ENCODE measurements at regions not wholly inside any gene's neighbourhood (a gene's known extent, or its start where the extent isn't known, plus 50 kb on each side); places are given as distances from the start of the nearest gene placed in this dataset.
"Not testable (repeated sequence)": the region's sequence is repeated elsewhere in the genome, so short reads cannot be mapped to it uniquely, and the experiment has no call there.

DNA sequence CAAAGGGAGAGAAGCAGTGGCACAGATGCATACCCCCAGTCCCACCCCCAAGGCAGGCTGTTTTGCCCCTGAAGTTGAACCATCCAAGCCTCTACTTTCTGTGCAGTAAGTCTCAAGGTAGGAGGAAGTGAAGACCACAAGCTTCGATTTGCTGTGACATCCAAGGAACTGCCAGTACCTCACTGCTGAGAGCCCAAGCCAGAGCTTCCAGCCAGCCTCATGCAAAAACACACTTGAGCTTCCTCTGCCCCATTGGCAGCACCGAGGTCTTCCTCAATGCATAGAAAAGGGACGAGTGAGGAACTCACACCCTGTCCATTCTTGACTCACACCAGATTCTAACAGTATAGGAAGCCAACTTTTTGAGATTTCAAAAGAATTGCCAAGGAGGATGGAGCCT is 311.7 kb downstream of the BCL2L11 start:
- not testable (repeated sequence) for DNase-seq

- not testable (repeated sequence) for DNase-seq
These were observed 312.3 kb downstream of the BCL2L11 start for GRCh38 chr2:111432916-111433499.

GRCh38 chr2:111433892-111434607 is 313.3 kb downstream of the BCL2L11 start:
- not testable (repeated sequence) for DNase-seq

- not testable (repeated sequence) for DNase-seq
These were observed 313.9 kb downstream of the BCL2L11 start for GRCh38 chr2:111434608-111434939.

DNA sequence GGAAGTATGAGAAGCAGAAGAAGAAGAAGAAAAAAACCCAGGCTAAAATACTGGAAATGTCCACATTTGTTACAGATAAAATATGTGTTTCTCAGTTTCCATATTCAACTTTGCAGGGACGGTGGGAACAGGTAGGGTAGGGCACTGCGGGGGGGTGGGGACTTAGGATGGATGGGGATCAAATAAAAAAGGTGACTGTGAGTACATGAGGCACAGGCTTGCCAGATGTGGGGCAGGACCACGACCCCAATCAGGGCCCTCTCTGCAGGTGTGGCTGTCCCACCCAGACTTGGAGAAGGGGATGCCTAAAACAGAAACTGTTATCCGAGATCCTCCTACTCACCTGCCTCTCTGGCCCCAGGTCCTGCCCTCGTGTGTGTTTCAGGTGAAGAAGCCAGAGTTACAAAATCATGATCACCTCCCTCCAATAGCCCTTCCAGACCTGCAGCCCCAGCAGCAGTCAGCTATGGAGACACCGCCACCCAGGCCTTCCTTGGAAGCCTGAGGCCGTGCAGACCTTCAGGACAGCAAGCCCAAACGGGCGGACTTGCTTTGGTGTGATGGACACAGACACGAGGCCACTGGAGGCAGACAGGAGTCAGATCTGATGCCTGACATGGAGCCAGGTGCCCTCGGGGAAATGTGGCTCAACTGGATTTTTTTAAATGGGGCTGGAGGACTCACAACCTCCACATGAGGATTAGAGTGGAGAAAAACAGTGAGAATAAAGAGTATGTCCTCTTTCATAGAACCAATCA is 315.0 kb downstream of the BCL2L11 start:
- not testable (repeated sequence) for DNase-seq

DNA sequence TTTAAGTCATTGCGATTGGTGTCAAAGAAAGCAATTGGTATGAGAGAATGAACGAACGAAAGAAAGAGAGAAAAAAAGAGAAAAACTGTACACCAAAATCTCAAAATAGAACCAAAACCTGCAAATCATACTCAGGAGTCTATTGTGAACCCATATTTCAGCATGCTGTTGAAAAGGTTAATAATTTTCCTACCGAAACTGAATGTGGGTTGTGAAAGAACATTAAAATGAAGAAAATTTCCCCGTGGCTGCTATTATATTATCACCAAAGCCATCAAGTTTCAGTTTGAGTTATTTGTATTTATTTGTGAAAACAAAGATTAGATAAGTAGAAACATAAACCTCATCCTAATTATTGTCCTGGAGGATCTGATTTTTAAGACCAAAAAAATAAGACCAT is 315.7 kb downstream of the BCL2L11 start:
- not testable (repeated sequence) for DNase-seq

- not testable (repeated sequence) for DNase-seq
These were observed 316.7 kb downstream of the BCL2L11 start for GRCh38 chr2:111437288-111437990.

DNA sequence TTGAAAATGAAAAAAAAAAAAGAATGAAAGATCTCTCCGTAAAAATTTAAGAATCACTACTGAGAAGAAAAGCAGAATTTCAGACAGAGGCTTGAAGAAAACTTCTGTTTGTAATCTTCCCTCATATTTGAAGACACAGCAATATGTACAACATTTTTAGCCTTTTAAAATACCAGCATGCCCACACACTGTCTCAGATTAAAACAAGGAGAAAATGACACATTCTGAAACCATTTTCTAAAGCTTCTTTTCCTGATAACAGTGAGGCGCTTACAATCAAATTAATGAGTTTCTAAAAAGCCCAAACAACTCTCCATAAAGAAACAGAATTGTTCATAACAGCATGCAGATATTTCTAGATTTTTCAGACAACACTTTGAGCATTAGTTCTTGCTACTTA is 317.4 kb downstream of the BCL2L11 start:
- not testable (repeated sequence) for DNase-seq

- not testable (repeated sequence) for DNase-seq
These were observed 318.5 kb downstream of the BCL2L11 start for GRCh38 chr2:111439237-111439636.

- not testable (repeated sequence) for DNase-seq
These were observed 320.9 kb downstream of the BCL2L11 start for GRCh38 chr2:111441614-111442013.

GRCh38 chr2:111442767-111443454 is 322.2 kb downstream of the BCL2L11 start:
- DNase-seq: not testable (repeated sequence)

DNA sequence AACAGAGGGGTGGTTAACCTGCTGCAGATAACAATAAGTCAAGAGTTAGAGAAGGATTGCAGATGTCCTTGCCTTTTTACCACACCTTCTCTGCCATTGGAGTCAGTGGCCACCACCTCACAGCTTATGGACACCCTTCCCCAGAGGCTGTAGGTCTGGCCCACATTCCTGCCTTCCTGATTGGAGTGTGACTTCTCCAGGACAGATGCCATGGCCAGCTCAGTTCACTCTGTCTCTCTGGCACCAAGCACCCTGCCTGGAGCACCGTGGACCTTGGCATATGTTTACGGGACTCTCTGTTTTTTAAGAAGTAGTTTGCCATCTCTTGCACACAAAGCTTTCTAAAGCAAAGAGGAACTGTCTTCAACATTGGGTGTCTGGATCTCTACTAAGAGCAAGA is 323.8 kb downstream of the BCL2L11 start:
- DNase-seq: not testable (repeated sequence)

DNA sequence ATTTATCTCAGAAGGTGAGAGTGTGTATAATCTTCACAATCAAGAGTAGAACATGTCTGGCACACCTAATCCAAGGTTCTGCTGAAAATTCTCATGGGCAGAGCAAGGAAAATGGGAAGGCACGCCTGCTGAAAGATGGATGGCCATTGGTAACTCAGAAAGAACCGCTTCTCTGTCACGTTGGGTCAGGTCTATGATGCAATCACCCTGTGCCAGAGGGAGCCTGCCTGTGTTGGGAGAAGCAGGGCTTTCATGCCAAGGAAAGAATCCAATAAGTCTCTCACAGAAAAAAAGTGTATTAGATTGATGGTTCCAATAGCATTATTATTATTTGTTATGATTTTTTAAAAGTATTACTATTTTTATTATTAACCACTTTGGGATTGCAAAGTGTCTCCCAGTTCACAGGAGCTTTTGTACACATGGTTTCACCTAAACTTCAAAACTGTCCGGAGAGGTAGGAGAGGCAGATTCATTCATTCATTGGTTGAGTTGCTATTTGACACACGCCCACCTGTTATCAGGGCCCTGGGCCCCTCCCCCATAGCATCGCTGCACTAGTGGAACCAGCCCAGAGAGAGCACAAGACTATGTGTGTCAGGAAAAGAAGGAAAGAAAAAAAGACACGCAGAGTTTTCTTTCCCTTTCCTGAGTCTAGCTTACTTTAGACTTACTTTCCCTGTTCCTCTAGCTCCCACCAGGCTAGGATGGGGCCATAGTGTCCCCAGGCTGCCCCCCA is 324.6 kb downstream of the BCL2L11 start:
- not testable (repeated sequence) for DNase-seq

- DNase-seq: not testable (repeated sequence)
These were observed 325.2 kb downstream of the BCL2L11 start for GRCh38 chr2:111445941-111446340.

- DNase-seq: not testable (repeated sequence)
These were observed 326.8 kb downstream of the BCL2L11 start for GRCh38 chr2:111447482-111447881.

DNA sequence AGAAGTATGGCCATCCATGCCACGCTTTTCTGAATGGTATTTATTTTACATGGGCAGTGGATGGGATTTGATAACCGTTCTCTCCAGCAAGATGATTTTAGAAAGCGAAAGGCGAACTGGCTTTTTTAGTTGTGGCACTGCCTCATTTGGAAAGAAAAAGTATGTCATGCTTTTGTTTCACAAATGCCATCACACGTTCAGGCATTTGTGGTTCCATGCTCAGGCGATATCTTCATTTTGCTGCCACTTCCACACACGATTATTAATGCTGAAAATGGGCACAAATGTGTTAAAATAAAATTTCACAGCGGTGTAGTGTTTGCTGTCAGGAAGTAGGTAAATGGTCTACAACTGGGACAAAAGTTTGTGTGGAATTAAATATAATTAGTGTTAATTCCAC is 328.1 kb downstream of the BCL2L11 start:
- DNase-seq: not testable (repeated sequence)

- DNase-seq: not testable (repeated sequence)
These were observed 329.8 kb downstream of the BCL2L11 start for GRCh38 chr2:111450526-111450925.

- DNase-seq: not testable (repeated sequence)
These were observed 331.0 kb downstream of the BCL2L11 start for GRCh38 chr2:111451692-111452199.

DNA sequence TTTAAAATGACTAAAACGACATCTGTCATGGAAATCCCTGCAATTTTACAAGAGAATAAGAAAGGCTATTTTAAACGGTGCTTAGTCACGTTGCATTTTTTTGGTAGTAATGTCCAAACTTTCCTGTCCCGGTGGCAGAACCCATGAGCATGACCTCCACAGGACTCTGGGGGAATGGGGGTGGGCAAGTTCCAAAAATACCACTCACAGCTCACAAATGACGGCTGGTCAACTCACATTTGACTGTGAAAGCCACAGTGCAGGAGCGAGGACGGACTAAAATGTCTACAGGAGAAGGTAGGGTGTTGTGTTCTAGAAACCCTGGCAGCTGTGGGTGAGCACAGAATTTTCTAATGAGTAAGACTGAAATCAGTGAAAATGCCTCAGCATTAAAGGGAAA is 331.5 kb downstream of the BCL2L11 start:
- DNase-seq: not testable (repeated sequence)

- not testable (repeated sequence) for DNase-seq
These were observed 332.6 kb downstream of the BCL2L11 start for GRCh38 chr2:111453308-111453707.

DNA sequence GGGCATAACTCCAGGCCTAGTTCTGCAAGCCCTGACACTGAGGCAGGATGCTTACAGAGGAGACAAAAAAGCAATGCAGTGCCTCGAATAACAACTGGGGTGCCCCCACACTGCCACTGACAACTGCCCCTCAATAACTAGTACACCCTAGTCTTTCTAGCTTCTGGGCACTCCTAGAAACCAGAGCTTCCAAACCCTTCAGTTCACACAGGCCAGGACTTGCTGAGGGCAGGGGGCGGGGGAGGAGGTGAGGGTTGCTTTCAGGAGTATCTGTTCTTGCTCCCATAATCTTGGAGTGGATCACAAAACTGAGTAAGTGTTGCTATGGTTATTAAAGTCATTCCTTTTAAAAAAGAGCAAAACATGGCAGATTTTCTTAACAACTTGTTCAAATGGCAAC is 333.1 kb downstream of the BCL2L11 start:
- not testable (repeated sequence) for DNase-seq

GRCh38 chr2:111454404-111454803 is 333.7 kb downstream of the BCL2L11 start:
- not testable (repeated sequence) for DNase-seq
